ENCODE measurements at regions not wholly inside any gene's neighbourhood (a gene's known extent, or its start where the extent isn't known, plus 50 kb on each side); places are given as distances from the start of the nearest gene placed in this dataset.
"Not testable (repeated sequence)": the region's sequence is repeated elsewhere in the genome, so short reads cannot be mapped to it uniquely, and the experiment has no call there.

DNA sequence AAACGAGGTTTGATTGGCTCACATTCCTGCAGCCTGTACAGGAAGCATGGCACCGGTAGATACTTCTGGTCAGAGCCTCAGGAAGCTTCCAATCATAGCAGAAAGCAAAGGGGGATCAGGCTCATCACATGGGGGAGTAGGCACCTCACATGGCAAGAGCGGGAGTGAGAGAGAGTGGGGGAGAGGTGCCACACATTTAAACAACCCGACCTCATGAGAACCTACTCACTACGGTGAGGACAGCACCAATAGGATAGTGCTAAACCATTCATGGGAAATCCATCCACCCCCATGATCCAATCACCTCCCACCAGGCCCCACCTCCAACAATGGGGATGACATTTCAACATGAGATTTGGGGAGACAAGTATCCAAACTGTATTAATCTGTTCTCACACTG, 105.8 kb downstream of the SOCS6 start:
- TF ChIP-seq, protein P1, sequence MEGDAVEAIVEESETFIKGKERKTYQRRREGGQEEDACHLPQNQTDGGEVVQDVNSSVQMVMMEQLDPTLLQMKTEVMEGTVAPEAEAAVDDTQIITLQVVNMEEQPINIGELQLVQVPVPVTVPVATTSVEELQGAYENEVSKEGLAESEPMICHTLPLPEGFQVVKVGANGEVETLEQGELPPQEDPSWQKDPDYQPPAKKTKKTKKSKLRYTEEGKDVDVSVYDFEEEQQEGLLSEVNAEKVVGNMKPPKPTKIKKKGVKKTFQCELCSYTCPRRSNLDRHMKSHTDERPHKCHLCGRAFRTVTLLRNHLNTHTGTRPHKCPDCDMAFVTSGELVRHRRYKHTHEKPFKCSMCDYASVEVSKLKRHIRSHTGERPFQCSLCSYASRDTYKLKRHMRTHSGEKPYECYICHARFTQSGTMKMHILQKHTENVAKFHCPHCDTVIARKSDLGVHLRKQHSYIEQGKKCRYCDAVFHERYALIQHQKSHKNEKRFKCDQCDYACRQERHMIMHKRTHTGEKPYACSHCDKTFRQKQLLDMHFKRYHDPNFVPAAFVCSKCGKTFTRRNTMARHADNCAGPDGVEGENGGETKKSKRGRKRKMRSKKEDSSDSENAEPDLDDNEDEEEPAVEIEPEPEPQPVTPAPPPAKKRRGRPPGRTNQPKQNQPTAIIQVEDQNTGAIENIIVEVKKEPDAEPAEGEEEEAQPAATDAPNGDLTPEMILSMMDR (IDR thresholded peaks at IDR 0.05; ENCODE audit: insufficient read depth, low read depth, low read length, missing control alignments): no peak
- DNase-seq (ENCODE audit: low read depth): no peak

DNA sequence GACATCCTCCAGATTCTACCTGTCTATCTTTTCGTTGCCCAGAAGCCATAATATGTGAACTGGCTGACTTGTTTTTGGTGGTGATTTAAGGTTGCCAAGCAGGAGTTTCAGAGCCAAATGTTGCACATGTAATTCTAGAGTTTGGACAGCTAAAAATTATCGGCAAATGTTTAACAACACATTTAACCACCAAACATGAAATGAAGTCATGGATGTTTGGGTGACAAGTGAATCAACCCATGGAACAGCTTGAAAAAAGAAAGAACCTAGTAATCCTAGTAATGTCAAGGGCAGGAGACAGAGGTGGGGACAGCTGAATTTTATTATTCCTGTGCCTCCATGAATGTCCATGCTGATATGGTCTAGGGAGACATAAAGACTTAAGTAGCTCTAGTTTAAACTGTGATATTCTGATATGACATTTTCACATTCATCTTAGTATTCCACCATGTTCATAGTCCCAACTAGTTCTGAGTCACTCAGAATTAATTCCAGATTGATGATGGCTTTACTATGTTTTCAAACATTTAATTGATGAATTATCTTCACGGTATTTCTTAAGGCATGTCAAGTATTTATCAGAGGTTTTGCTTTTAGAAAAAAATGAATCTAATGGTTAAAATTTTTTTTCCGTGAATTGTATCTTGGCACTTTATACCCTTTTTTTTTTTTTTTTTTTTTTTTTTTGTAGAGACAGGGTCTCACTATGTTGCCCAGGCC, 101.7 kb downstream of the SOCS6 start:
- no peak overlapping the region for H3K4me3 ChIP-seq (ENCODE audit: low read depth, low read length)
- TF ChIP-seq, protein P1 (IDR thresholded peaks at IDR 0.05; ENCODE audit: insufficient read depth, low read depth, low read length, missing control alignments): no peak
- DNase-seq (ENCODE audit: low read depth): no peak

More for the DNA sequence above, 105.8 kb downstream of the SOCS6 start:
- no peak overlapping the region for H3K4me3 ChIP-seq (ENCODE audit: low read depth, low read length)

DNA sequence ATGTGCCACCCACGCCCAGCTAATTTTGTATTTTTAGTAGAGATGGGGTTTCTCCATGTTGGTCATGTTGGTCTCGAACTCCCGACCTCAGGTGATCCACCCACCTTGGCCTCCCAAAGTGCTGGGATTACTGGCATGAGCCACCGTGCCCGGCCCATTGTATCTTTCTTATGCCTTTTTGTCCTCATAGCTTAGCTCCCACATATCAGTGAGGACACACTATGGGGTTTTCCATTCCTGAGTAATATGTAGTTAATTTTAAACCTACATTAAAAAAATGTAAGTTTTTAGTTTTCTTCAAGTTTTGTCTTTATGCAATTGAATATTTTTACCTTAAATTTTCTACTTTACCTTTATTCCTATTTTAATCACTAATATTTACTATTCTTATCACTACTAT, 100.2 kb downstream of the SOCS6 start:
- DNase-seq (ENCODE audit: low read depth); H3K4me3 ChIP-seq (ENCODE audit: low read depth, low read length): not testable (repeated sequence)

DNA sequence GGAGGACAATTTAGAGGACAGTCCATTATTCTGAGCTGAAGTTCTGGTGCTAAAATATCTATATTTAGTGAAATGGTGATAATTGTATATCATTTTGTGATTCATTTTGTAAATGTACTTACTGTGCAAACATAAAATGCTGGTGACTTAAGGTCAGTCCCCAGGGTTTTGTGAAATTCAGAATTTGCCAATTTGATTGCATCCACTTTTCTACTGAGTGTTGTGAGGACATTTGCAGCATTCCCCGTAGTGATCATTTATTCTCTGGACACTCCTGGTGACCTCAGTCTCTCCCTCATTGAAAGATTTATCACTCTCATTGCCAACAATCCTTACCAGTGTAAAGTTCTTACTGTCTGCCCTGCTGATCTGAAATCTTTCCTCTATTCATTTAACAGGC, 98.2 kb downstream of the SOCS6 start:
- DNase-seq (ENCODE audit: low read depth): no peak
- TF ChIP-seq, protein P1 (IDR thresholded peaks at IDR 0.05; ENCODE audit: insufficient read depth, low read depth, low read length, missing control alignments): no peak
- H3K4me3 ChIP-seq (ENCODE audit: low read depth, low read length): no peak overlapping the region

DNA sequence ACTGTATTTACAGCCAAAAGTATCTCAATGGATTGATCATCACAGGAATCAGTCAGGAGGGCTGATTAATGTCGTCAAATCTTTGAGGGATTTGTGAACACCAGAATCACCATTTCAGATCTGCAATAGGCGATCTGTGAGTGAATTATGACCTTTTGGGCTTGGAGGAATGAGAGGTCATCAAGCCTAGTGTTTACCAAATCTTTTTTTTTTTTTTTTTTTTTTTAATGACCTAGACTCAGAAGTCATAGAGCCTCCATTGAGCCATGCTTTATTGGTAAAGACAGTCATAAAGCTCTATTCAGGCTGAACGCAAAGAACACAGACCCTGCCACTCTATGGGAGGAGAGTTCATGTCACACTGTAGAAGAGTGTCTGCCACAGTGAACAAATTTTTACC, 97.7 kb downstream of the SOCS6 start:
- H3K4me3 ChIP-seq (ENCODE audit: low read depth, low read length): no peak overlapping the region
- no peak for DNase-seq (ENCODE audit: low read depth)
- TF ChIP-seq, protein P1 (IDR thresholded peaks at IDR 0.05; ENCODE audit: insufficient read depth, low read depth, low read length, missing control alignments): no peak

DNA sequence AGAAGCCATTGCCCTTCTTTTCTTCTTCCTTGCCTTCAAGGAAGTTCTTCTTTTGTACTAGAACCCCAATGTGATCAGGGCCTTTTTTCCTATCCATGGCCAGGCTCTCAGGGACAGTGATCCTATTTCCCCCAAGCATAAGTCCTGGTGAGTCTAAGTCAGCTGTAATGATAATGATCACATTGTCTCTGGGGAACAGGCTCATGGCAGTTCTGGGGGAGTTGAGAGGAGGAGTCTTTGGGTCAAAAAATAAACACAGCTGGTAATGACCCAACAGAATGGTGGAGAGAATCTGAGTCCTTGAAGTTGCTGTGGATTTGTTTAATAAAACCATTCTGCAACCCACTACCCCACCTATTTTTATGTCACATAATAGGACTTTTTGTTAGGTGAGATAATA, 96.6 kb downstream of the SOCS6 start:
- no peak overlapping the region for H3K4me3 ChIP-seq (ENCODE audit: low read depth, low read length)
- no peak for DNase-seq (ENCODE audit: low read depth)
- TF ChIP-seq, protein P1 (IDR thresholded peaks at IDR 0.05; ENCODE audit: insufficient read depth, low read depth, low read length, missing control alignments): no peak

DNA sequence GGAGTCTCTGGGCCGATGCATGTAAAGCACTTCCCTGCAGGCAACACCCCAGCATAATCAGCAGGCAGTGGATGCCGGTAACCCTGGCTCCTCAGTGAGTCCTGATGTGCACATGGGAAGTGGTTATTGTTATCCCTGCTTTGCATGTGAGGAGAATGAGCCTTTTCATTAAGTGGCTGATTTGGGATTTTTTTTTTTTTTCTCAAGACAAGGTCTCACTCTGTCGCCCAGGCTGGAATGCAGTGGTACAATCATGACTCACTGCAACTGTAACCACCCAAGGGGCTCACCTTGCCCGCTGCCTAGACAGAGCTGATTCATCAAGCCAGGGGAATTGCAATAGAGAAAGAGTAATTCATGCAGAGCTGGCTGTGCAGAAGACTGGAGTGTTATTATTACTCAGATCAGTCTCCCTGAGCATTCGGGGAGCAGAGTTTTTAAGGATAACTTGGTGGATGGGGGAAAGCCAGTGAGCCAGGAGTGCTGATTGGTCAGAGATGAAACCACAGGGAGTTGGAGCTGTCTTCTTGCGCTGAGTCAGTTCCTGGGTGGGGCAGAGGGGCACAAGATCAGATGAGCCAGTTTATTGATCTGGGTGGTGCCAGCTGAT, 95.4 kb downstream of the SOCS6 start:
- TF ChIP-seq, protein P1 (IDR thresholded peaks at IDR 0.05; ENCODE audit: insufficient read depth, low read depth, low read length, missing control alignments): no peak
- no peak overlapping the region for H3K4me3 ChIP-seq (ENCODE audit: low read depth, low read length)
- no peak for DNase-seq (ENCODE audit: low read depth)

Data from GM12865 (cell line).